ENCODE measurements at regions not wholly inside any gene's neighbourhood (a gene's known extent, or its start where the extent isn't known, plus 50 kb on each side); places are given as distances from the start of the nearest gene placed in this dataset.
"Not testable (repeated sequence)": the region's sequence is repeated elsewhere in the genome, so short reads cannot be mapped to it uniquely, and the experiment has no call there.

DNA sequence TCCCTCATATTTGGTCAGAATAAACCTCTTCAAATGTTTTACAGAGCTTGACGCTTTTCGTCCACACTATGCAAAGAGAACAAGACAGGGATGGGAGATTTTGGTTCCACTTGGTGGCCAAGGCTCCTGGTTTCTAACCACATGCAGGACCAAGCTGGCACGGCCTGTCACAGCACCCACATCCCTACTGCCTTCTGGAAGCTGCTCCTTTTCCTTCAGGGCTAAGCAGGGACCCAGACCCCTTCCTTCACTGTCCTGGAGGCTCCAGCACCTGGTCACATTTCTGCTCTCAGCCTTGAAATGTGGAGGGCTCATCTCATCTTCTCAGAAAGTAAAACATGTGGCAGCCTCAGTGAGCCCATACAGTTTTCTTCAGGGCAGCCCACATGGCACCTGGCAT, 50.4 kb upstream of the ARHGEF7 start:
- DNase-seq (ENCODE audit: low read depth) = no peak

DNA sequence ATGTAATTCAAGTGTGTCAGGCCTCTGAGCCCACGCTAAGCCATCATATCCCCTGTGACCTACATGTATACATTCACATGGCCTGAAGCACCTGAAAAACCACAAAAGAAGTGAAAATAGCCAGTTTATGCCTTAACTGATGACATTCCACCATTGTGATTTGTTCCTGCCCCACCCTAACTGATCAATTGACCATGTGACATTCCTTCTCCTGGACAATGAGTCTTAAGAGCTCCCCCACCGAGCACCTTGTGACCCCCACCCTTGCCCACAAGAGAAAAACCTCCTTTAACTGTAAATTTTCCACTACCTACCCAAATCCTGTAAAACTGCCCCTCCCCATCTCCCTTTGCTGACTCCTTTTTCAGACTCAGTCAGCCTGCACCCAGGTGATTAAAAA, 52.1 kb upstream of the ARHGEF7 start:
- DNase-seq (ENCODE audit: low read depth) = no peak

DNA sequence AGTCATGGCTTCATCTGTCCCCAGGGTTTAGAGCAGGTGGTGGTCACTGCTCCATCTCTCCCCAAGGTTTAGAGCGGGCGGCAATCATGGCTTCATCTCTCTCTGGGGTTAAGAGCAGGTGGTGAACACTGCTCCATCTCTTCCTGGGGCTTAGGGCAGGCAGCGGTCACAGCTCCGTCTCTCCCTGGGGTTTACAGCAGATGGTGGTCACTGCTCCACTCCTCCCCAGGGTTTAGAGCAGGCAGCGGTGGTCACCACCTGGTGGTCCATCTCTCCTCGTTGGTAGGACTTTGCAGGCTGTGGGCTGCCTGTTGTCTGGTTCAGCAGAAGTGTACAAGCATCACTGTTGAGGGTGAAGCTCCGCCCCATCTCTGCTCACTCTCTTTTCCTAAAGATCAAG, 52.8 kb upstream of the ARHGEF7 start:
- no peak for DNase-seq (ENCODE audit: low read depth)

DNA sequence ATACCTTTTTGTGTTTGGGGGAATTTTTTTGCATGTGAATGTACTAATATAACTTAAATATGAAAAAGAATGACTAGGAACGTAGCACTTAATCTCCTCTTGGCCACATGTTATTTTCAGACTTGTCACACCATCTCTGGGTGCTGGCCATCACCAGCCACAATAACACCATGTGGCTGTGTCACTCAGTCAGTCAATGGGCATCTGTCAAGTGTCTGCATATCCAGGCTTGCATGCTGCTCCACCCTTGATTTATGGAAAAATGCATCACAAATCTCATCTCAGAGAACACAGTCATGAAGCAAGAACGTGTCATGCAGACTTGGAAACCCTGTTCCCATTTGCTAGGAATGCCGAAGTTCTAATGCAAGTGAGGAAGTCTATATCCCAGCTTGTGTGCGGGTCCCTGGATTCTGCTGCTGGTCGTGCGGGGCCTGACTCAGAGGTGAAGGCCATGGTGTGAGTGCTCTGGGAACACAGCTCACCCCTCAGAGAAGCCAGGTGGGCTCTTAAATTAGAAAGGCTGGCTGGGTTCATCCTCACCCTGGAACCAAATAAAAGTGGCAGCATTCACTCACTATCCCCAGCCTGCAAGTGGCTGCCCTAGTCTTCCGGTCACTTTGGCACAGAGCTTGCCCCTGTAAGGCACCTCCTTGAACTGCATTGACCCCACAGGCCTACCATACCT, 53.6 kb upstream of the ARHGEF7 start:
- no peak for DNase-seq (ENCODE audit: low read depth)

DNA sequence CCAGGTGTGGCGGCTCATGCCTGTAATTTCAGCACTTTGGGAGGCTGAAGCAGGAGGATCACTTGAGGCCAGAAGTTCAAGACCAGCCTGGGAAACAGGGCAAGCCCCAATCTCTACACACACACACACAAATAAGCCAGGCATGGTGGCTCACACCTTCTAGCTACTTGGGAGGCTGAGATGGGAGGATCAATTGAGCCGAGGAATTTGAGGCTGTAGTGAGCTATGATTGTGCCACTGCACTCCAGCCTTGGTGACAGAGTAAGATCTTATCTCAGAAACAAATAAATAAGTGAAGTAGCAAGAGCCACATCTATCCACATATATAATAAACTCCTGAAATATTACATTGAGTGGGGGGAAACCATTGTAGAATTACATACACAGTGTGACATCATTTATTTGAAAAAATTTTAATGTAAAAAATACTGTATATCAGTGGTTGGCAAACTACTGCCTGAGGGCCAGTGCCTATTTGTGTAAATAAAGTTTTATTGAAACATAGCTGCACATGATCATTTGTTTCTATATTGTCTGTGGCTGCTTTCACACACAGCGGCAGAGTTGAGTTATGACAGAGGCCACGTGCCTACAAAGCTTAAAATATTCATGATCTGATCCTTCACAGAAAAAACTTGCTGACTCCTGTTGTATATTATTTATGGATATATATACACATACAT, 54.7 kb upstream of the ARHGEF7 start:
- no peak for DNase-seq (ENCODE audit: low read depth)

DNA sequence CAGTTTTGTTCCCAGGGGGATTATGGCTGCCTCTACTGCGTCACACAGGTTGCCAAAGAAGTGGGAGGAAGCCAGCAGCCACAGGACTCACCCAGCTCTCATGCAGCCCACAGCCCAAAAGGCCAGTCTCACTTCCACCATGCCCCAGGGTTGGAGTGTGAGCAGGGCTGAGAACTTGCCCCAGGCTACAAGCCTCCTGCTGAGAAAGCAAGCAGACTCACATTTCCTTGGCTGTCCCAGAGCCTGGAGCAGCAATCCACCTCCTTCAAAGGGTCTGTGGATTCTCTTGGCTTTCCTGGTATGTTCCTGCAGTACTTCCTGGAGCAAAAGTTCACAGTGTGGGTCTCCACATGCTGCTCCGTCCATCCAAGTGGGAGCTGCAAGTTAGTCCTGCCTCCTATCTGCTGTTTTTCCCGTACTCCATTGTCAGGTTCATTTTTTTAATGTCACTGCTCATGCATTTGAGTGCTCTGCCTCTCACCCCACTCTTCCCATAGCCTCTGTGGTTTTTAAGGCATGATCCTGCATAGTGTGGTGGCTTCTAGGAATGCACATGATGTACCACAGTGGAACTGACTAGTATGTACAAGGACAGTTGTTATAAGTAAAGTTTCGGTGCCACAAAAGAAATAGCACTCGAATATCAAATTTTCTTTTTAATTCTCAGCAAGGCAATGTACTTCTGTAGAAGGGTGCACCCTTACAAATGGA, 56.2 kb upstream of the ARHGEF7 start:
- DNase-seq (ENCODE audit: low read depth) = no peak

DNA sequence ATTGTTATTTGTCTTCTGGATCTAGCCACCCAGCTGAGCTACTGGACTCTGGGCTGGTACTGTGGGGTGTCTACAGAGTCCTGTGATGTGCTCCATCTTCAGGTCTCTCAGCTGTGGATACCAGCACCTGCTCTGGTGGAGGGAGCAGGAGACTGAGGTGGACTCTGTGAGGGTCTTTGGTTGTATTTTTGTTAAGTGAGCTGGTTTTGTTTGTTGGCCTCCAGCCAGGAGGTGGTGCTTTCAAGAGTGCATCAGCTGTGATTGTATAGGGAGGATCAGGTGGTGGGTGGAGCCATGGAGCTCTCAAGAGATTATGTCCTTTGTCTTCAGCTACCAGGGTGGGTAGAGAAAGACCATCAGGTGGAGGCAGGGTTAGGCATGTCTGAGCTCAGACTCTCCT, 56.8 kb upstream of the ARHGEF7 start:
- DNase-seq (ENCODE audit: low read depth) = not testable (repeated sequence)

DNA sequence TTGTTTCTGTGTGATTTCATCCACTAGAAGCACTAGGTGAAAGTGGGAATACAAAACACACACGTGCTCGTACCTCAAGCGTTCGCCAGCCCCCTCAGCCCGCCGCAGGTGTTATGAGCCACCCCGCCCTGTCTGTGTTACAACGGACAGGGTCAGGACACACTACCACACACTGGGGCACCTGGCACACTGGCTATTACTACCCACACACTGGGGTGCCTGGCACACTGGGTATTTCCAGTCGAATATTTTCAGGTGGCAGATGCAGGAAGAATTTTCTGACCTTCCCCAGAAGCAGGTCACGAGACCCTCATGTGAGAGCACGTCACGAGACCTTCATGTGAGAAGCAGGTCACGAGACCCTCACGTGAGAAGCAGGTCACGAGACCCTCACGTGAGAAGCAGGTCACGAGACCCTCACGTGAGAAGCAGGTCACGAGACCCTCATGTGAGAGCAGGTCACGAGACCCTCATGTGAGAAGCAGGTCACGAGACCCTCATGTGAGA, 63.3 kb upstream of the ARHGEF7 start:
- not testable (repeated sequence) for DNase-seq (ENCODE audit: low read depth)

DNA sequence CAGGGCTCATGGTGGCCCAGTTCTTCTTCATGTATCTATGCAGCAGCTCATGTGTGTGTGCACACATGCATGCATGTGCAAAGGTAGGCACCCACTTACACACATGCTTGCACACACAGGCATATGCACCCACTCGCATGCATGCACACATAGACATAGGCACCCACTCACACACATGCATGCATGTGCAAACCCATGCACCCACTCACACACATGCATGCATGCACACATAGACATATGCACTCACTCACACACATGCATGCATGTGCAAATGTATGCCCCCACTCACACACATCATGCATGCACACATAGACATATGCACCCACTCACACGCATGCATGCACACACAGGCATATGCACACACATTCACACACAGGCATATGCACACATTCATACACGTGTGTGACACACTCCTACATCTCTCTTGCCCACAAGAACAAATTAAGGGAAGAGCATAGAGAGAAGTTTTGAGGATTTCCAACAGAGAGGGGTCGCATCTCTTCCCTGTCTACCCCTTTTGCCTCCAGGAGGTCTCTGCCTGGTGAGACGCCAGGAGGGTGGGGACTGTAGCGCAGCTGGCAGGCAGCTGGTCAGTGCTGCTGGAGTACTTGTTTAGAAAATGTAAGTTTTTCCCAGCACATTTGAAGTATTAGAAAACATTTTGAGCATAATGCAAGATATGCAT, 63.9 kb upstream of the ARHGEF7 start:
- DNase-seq (ENCODE audit: low read depth) = no peak

DNA sequence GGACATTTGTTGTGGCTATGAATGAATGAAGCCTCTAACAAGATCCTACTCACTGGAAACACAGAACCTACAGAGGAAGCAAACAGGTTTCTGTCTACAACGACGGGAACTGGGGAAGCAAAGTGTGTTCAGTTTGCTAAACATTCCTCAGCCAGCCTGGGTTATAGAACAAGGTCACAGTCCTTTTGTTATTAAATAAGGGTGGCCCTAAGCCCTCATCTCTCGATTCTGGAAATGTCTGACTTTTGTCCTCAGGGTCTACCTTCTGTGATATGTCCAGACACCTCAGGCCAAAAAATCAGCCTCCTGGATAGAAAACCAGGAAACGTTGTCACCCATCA, 64.6 kb upstream of the ARHGEF7 start:
- DNase-seq (ENCODE audit: low read depth) = no peak

DNA sequence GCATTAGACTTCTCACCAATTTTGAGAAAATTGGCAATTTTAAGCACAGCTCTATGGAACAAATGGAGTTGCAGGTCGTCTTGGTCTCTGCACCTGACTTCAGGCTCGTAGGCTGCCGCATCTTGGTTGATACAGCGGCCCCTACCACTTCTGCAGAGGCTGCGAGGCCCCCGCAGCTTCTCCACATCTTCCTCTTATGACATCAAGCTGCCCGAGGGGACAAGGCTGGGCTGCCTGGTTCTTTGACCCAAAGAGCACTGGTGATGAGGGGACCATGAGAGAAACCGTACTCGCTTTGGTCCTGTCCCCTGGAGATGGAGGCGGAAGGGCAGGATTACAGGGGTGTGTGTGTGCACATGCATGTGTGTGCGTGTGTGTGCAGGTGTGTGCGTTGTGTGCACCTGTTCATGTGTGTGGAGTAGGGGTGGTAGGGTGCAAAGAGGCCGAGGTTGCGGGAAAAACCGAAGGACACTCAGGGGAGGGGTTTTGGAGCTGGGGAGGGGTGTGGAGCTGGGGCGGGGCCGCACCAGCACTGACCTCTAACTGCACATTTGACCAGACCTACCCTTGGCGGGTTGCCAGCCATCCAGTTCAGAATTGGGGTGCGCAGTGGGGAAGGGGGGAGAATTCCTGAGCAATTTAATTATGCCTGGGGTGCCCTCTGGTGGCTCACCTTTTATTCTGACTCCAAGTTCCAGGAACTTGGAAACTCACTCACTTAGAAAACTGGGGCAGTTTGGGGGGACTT, 65.1 kb upstream of the ARHGEF7 start:
- DNase-seq (ENCODE audit: low read depth) = no peak

DNA sequence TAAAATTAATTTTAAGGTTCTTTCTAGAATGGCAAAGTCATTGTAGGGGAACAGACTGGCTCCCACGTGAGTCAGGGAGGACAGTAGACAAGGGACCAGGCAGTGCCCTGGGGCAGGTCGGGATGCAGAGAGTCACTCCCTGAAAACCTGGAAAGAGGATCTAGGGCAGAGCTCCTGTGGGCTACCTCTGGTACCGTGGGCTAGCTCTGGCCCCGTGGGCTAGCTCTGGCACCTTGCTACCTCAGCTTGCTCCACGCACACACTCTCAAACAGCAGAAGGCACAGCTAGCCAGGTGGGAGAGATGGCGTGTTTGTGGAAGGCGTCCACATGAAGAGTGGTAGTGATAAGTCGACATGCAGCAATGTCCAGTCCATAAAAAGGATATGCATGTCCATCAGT, 66.7 kb upstream of the ARHGEF7 start:
- DNase-seq (ENCODE audit: low read depth) = no peak

DNA sequence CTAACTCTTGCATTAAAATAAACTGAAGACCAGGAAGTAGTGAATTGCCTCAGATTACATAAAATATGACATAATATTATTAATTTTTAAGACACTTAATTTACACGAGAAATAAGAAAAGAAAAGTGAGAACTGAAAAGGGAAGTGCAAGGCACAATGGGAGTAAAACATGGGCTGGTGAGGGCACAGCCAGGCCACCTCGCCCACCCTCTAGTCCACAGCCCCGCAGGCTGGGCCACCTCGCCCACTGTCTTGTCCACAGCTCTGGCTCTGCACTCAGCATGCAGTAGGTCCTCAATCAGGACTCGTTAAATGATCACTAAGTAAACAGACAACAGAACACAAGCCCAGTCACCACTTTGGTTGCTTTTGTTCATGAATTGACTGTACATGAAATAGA, 67.8 kb upstream of the ARHGEF7 start:
- no peak for DNase-seq (ENCODE audit: low read depth)

DNA sequence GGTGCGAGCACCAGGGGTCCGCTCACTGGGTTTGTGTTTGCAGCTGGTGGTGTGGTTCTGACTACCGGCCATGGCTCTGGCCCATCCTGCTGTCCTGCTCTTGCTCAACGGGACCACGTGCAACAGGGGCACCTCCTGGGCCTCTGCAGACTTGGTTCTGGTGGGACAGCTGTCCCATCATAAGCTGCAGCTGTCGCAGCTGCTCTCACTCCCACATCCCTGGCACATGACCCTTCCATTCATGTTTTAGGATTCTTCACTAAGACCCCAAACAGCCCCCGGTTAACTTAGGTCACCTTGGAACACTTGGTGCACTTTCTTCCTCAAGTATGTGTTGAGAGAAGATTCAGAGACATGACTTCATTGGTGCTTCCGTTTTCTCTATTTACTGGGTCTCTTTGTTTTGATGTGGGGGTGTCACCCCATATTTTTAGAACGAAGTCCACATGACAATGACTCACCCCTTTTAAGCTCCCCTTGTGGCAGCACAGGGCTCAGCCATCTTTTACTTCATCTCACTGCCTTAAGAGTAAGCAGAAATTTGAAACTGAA, 68.4 kb upstream of the ARHGEF7 start:
- no peak for DNase-seq (ENCODE audit: low read depth)

DNA sequence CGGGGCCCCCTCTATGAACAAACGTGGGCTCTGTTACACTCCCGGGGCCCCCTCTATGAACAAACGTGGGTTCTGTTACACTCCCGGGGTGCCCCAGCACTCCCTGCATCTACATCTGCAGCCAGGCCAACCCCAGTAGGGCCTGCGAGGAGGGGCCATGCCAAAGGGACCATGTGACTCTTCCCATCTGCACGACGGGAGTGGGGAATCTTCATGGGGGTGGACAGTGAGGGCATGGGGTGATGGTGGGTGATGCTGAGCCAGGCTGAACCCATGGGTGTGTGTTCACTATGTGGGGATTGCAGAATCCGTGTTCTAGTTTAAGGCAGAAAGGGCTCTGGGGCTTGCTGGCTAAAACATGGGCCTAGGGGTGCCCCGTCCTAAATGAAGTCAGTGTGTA, 69.9 kb upstream of the ARHGEF7 start:
- no peak for DNase-seq (ENCODE audit: low read depth)

DNA sequence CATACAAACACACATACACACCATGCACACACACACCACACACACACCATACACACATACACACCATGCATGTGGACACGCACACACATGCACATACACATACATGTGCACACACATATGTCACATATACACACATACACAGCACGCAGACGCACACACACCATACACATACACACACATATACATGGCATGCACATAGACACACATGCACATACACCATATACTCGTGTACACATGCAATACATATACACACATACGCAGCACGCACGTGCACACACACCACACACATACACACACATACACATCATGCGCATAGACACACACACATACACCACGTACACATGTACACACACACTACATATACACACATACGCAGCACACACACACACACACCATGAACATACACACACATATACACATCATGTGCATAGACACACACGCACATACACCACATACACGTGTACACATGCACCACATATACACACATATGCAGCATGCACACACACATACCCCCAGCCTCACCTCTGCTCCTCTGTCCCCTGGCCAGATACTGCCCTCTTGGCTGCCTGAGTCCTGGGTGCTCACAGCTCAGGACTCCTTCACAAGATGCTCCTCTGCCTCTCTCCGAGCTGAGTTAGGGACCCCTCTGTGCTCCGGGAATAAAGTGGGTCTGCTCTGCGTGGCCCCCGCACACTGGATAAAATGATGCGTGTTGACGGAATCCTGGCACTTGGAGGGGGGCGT, 70.9 kb upstream of the ARHGEF7 start:
- no peak for DNase-seq (ENCODE audit: low read depth)

DNA sequence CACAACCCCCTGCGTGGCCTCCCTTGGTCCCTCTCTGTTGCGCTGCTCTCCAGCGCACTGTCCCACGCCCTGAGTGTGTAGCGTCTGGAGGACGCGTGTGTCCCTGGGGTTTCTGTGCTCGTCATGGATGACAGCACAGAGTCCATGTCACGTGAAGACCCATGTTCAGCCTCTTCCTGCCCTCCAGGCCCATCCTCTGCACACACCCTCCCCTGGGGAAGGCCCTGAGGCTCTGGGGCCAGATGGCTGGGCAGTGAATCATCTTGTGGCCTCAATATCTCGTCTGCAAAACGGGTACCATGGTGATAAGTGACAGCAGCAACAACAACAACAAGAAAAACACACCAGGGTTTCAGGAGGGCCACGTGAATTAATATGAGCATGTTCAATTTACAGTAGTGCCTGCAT, 71.5 kb upstream of the ARHGEF7 start:
- DNase-seq (ENCODE audit: low read depth) = no peak

DNA sequence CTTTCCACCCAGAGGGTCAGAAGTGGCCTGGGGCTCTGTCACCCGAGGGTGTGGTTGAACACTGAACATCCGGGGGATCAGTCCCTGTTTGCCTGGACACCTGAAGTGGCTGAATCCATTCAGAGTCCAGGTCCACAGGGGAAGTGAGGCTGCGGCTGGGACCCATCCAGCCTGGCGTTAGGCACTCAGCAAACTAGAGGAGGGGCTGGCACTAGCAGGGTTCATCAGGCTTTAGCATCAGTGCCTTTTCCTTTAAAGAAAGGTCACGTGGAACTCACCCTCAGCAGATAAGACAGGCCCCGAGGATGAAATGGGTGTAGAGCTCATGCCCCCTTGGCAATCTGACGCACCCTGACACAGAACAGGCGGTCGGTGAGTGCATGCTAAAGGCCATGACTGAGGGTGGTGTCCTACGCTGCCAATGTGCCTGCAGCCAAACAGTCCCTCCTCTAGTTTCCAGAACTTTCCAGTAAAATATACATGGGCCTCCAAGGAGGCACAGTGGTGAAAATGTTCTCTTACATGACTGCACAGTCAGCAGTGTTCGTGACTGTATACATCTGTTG, 72.4 kb upstream of the ARHGEF7 start:
- no peak for DNase-seq (ENCODE audit: low read depth)

DNA sequence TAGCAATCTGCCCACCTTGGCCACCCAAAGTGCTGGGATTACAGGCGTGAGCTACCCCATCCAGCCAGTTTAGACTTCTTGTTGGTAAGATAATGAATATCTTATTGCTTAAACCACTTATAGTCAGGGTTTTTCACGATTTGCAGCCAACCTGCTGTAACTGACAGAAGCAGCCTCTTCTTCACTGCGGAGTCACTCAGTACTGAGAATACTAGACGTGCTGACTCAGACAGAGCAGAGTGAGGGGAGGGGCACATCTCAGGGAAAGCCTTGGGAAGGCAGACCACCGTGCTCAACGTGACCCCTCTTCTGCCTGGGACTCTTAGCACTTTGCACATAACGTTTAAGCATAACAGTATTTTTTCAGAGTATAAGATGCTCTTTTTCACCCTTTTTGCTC, 74.3 kb upstream of the ARHGEF7 start:
- no peak for DNase-seq (ENCODE audit: low read depth)

DNA sequence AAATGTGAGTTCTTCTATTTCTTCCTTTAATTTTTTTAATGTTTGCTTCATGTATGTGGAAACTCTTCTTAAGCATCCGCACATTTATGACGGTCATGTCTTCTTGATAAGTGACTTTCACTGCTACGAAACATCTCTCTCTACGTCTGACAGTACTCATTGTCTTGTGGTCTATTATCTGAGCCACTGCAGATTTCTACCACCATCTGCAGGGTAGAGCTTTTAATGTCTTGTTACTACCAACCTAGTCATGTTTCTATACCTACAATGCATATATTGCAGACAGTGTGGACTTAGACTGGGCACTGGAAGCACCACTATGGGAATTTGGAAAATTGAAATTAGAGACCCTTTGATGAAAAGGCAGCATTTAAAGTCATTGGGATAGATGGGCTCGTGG, 75.4 kb upstream of the ARHGEF7 start:
- no peak for DNase-seq (ENCODE audit: low read depth)

DNA sequence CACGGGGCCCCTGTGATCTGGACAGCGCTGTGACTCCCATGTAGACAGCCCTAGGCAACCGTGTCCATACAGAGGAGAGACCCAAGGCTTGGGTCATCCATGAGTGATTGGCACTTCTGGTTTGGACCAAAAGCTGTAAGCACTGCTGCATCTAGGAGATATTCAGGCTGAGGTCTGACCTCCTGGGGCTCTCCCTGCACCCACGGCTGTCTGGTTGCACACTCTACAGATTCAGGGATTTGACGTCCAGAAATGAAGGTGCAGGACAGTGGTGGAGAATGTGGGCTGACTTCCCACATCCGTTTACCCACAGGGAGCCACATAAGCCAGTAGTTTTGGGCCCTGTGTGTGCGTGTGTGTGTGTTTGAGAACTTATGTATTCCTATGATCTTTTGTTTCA, 76.2 kb upstream of the ARHGEF7 start:
- DNase-seq (ENCODE audit: low read depth) = no peak
